GM21381 (cell line): ENCODE measurements at regions not wholly inside any gene's neighbourhood (a gene's known extent, or its start where the extent isn't known, plus 50 kb on each side); places are given as distances from the start of the nearest gene placed in this dataset.

Source experiments
- ATAC-seq: cut with Tn5 transposase; IDR thresholded peaks from one replicate; pipeline ENCODE4 v1.9.1; 2021; ENCODE audit warnings: mild to moderate bottlenecking, moderate library complexity; ENCODE audit not compliant: unreplicated experiment

GRCh38 chr14:44720707-44721106 lies 213.6 kb upstream of the FSCB start:
- ATAC-seq: no peak

- no peak for ATAC-seq
Measured at GRCh38 chr14:44712024-44712815, 205.1 kb upstream of the FSCB start.

GRCh38 chr14:44701563-44702263 lies 194.6 kb upstream of the FSCB start:
- ATAC-seq: no peak

DNA sequence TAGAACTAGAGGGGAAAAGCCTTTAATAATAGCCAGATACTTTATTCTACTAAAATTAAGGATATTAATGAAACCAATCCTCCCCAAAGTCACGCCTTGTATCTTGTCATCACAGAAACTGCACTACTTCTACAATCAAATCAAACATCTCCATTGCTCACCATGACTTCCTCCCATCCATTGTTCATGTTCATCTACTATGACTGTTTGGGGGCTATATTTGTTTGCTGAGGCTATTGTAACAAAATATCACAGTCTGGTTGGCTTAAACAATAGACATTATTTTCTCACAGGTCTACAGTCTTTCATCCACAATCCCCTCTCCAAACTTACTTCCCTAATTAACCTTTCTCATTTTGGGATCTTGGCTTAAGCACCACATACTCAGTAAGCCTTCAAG lies 193.6 kb upstream of the FSCB start:
- ATAC-seq: no peak

- no peak for ATAC-seq
Measured at GRCh38 chr14:44700184-44700583, 193.1 kb upstream of the FSCB start.

GRCh38 chr14:44699391-44699790 lies 192.3 kb upstream of the FSCB start:
- ATAC-seq: no peak

- no peak for ATAC-seq
Measured at GRCh38 chr14:44669496-44669895, 162.4 kb upstream of the FSCB start.

- no peak for ATAC-seq
Measured at GRCh38 chr14:44663136-44663535, 156.1 kb upstream of the FSCB start.

GRCh38 chr14:44662250-44662891 lies 155.3 kb upstream of the FSCB start:
- ATAC-seq: no peak

DNA sequence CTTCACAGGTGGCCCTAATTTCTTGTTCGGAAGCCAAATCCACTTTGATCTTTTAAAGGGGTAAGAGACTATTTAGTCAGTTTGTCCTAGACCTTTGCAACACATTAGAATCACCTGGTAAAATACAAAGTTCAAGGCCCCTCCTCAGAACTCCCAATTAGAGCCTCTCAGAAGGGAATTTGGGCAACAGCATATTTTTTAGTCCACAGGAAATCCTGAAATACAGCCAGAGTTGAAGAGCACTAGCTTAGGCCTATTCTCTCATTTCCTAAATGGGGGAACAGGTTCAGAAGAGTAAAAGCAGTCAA lies 151.3 kb upstream of the FSCB start:
- no peak for ATAC-seq

GRCh38 chr14:44657696-44658388 lies 150.8 kb upstream of the FSCB start:
- ATAC-seq: no peak

- no peak for ATAC-seq
Measured at GRCh38 chr14:44657203-44657602, 150.1 kb upstream of the FSCB start.

- ATAC-seq: no peak
Measured at GRCh38 chr14:44654591-44654990, 147.5 kb upstream of the FSCB start.

DNA sequence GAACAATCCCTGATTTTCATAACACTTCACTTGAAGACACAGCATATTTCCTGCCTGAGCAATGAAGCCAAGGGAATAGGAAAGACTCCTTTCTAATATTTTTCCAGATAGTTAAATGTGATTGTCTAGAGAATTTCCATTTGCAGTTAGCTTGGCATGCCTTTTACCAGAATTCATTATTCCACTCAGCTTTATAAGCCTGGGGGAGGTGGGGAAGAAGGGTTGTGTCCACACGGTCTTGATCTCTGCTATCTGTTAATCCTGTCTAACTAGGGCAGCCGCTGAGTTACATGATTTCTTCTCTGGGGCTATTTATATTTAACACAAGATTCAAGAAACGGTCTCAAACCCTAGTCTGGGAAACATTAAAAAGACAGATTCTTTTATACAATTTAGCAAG lies 146.6 kb upstream of the FSCB start:
- no peak for ATAC-seq

DNA sequence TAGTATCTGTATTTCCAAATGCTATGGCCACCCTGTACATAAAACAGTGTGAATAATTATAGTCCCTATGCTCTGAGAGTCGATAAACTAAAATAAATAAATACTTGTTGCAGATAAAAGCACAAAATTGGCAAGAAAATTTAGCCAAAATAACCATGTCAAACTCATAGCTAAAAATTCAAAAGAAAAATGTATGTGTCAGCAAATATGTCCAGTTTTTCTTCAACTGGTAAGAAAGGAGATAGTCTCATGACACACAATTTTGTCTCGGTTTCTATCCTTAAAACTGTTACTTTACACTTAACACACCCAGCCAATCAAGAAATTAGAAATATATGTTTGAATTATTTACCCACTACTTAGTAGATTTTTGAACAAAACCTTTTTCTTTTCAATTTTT lies 145.6 kb upstream of the FSCB start:
- ATAC-seq: no peak

GRCh38 chr14:44649061-44649460 lies 142.0 kb upstream of the FSCB start:
- no peak for ATAC-seq

GRCh38 chr14:44640416-44640815 lies 133.3 kb upstream of the FSCB start:
- ATAC-seq: no peak

DNA sequence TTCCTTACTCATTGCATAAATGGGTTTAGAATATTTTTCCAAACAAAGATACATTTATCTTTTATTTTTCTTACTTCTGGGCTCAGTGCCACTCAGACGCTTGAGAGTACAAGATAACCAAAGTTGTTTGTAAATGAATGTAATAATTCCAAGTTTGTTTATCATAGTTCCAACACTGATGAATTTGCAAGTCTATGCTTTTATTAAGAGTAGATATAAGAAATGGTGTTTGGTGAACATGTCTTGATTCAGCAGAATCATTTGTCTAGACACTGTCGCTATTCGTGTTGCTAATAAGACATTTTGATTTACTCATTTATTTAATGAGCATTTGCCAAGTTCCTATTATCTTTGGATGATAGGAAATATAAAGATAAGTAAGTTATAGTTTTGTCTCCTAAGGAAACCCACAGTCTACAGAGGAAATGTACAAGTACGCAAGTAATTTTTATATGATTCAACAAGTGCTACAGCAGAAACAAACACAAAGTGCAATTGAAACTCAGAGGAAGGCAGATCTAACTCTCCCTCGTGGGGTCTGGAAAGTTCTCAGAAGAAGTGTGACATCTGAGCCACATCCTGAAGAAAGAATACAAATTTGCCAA lies 132.8 kb upstream of the FSCB start:
- no peak for ATAC-seq

GRCh38 chr14:44634692-44635091 lies 127.6 kb upstream of the FSCB start:
- no peak for ATAC-seq

DNA sequence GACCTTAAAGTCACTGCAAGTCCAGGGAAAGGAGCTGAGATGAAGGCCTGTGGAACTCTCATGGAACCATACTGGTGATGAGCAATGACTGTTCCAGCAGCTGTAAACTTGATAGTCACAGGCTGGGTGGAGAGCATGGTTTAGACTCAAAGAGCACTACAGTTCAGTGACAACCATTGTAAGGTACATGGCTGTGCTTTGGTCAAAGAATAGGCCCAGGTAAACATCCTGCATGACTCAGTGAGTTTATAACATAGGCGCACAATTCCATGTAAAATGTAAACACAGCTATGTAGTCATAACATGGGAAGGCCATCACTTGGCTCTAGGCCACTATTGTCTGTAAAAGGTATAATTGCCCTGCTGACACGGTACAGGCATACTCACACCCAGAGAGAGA lies 119.3 kb upstream of the FSCB start:
- ATAC-seq: no peak

- no peak for ATAC-seq
Measured at GRCh38 chr14:44625098-44625497, 118.0 kb upstream of the FSCB start.
